Spinal cord (tissue), 9 donors: ENCODE measurements at regions not wholly inside any gene's neighbourhood (a gene's known extent, or its start where the extent isn't known, plus 50 kb on each side); places are given as distances from the start of the nearest gene placed in this dataset.
A peak's percentile ranks its signal among the peaks of the same experiment; 100 is the strongest.

Experiments used
- DNase-seq, 6 donors: peaks; one replicate each; pipeline versions ENCODE4 v3.0.0 to v3.0.0-alpha.2; 2013 to 2015; ENCODE audit warnings: low spot score in 6 of 6, low read depth in 4 of 6
- H3K27ac ChIP-seq: one replicate; pipeline ENCODE4 v1.5.1; 2013; ENCODE audit warnings: low read depth, low read length, control low read depth
- H3K27me3 ChIP-seq: one replicate; pipeline ENCODE4 v1.6.1; 2013; ENCODE audit warnings: low read length; ENCODE audit not compliant: control insufficient read depth, insufficient read depth
- H3K36me3 ChIP-seq: one replicate; pipeline ENCODE4 v1.6.1; 2013; ENCODE audit warnings: low read length; ENCODE audit not compliant: control insufficient read depth, insufficient read depth
- H3K4me1 ChIP-seq: one replicate; pipeline ENCODE4 v1.6.1; 2013; ENCODE audit warnings: low read length; ENCODE audit not compliant: control insufficient read depth, insufficient read depth
- H3K4me3 ChIP-seq: one replicate; pipeline ENCODE4 v1.5.1; 2013; ENCODE audit warnings: low read depth, low read length, control low read depth
- H3K9me3 ChIP-seq: one replicate; pipeline ENCODE4 v1.6.1; 2013; ENCODE audit warnings: low read length; ENCODE audit not compliant: control insufficient read depth, insufficient read depth
- WGBS: methylation state at CpG from one replicate; pipeline ENCODE4 v1.1.5; 2013; ENCODE audit warnings: missing lambda C conversion rate; ENCODE audit not compliant: insufficient coverage; 5-methylcytosine and 5-hydroxymethylcytosine counted together
- donor health status: healthy.

DNA sequence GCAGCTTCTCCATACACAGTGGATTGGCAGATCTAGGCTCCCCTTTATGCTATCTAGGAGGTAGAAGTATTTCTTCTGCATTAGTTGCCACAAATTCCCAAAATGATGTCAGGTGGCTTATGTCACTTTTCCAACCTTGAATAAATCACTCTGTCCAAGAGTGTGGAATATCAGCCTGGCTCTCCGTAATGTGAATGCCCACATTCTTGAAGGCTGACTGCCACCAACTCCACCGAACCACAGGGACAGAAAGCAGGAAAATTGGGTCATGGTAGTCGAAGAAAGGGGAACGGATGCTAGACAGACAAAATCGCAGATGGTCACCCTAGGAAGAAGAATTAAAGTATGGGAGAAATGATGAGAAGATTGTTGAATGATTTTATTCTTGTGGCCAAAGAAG lies 624.9 kb upstream of the CDH2 start:
- H3K9me3 ChIP-seq: no peaks in the 10 kb centered on the region
- H3K4me1 ChIP-seq: no peaks in the 10 kb centered on the region
- H3K36me3 ChIP-seq: no peaks in the 10 kb centered on the region
- no peaks in the 10 kb centered on the region for H3K27me3 ChIP-seq
- H3K4me3 ChIP-seq: no peak overlapping the region
- DNase-seq: no peak
- 100% methylated on average over 3 of the region's 5 CpGs for WGBS
- H3K27ac ChIP-seq: no peak overlapping the region

- Histone ChIP-seq H3K4me1 (no peaks in the 10 kb centered on the region), H3K9me3 (no peaks in the 10 kb centered on the region), H3K27me3 (no peaks in the 10 kb centered on the region), H3K36me3 (no peaks in the 10 kb centered on the region), H3K27ac (no peak overlapping the region), H3K4me3 (no peak overlapping the region)
- DNase-seq: no peak
- WGBS: 81% methylated on average over 3 of the region's 5 CpGs
These were observed 617.7 kb upstream of the CDH2 start for GRCh38 chr18:28794459-28795245.

GRCh38 chr18:28793901-28794300 lies 617.0 kb upstream of the CDH2 start:
- Histone ChIP-seq H3K9me3 (no peaks in the 10 kb centered on the region), H3K4me3 (no peak overlapping the region), H3K4me1 (no peaks in the 10 kb centered on the region), H3K36me3 (no peaks in the 10 kb centered on the region), H3K27ac (no peak overlapping the region), H3K27me3 (no peaks in the 10 kb centered on the region)
- WGBS: no CpG with 5 or more reads among the region's 1 CpG
- DNase-seq: peak in 1 of 6 donors; percentile 16

DNA sequence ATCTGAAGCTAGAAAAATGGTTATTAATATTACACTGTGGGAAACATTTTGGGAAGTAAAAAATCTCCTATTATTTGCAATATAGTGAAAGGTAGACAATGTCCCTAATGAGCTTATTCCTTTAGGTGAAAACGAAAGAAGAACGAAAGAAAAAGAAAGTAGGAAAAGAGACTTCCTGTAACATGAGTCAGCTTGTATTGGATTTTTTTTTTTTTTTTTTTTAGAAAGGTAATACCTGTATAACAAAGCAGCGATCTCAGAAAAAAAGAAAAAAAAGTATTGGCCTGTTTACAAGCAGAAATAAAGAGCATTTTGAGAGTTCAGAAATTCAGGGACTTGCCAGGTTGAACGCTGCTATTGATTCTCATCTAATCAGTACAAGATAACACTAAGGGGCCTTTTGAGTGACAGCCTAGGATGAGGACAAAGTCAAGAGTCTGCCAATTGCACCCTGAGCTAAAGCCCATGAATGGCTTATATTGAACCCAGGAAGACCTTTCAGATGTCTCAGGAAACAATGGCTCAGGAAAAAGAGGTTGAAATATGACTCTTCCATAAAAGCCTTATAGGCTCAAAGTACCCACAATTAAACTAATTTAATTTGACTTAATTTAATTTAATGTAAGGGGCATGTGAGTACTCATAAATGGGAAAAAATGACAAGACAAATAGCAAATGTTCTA lies 615.6 kb upstream of the CDH2 start:
- no peaks in the 10 kb centered on the region for H3K4me1 ChIP-seq
- no peak for DNase-seq
- no peak overlapping the region for H3K27ac ChIP-seq
- H3K27me3 ChIP-seq: no peaks in the 10 kb centered on the region
- WGBS: no CpG with 5 or more reads among the region's 4 CpGs
- no peak overlapping the region for H3K4me3 ChIP-seq
- no peaks in the 10 kb centered on the region for H3K36me3 ChIP-seq
- H3K9me3 ChIP-seq: no peaks in the 10 kb centered on the region

DNA sequence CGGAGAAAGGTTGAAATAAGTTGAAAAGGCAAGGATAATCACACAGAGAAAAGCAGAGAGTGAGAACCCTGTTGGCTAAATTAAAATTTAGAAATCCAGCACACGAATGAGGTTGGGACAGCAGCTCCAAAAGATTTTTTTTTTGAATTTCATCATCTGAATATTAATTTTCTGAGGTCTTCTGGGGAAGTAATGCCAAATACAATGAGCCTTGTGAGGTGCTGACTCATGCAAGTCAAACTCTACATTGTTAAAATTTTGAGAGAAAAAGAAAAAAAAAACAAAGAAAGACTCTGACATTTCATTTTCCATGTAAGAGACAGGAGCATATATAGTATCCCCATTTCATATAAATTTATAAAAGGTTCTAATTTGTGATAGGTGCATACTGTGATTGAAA lies 614.2 kb upstream of the CDH2 start:
- H3K27me3 ChIP-seq: no peaks in the 10 kb centered on the region
- H3K36me3 ChIP-seq: no peaks in the 10 kb centered on the region
- H3K4me3 ChIP-seq: no peak overlapping the region
- H3K27ac ChIP-seq: no peak overlapping the region
- no peak for DNase-seq
- H3K9me3 ChIP-seq: no peaks in the 10 kb centered on the region
- H3K4me1 ChIP-seq: no peaks in the 10 kb centered on the region
- WGBS: 91% methylated on average over 1 of the region's 2 CpGs

DNA sequence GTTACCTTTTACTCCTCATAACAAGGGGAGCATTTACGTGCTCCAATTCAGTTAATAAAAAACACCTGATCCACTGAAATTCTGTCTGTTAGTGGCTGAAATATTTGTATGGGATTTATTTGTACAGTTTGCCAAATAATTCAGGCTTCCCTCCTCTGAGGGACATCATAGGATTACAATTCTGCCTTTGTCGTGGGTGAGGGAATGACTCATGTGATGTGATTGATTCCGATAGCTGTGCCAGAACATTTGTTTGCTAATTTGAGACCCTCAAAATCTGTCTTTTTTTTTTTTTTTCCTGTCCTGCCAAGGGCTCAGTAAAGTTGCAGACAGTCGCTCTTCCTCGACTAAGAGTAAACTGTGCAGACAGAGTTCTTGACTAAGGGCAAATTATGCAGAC lies 612.6 kb upstream of the CDH2 start:
- Histone ChIP-seq H3K27me3 (no peaks in the 10 kb centered on the region), H3K9me3 (no peaks in the 10 kb centered on the region), H3K36me3 (no peaks in the 10 kb centered on the region), H3K4me3 (no peak overlapping the region), H3K4me1 (no peaks in the 10 kb centered on the region), H3K27ac (no peak overlapping the region)
- 40% methylated on average over 1 of the region's 5 CpGs for WGBS
- peak in 2 of 6 donors; percentile 10 to 11 for DNase-seq

DNA sequence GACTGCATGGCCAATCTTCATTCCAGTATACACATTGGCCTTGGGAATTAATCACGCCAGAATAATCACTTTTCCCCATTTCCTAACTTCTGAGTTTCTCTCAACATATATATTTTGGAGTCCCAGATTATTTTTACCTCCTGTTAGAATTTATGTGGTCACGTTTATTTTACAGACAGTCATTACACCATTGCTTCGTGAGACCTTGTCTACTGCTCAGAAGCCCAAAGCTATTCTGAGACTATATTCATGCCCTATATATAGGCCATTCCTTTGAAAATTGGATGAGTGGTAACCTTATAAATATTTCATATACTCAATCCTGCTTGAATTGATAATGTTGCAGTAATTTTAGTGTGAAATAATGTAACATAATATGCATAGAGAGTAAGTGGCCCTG lies 610.0 kb upstream of the CDH2 start:
- Histone ChIP-seq H3K4me1 (no peaks in the 10 kb centered on the region), H3K36me3 (no peaks in the 10 kb centered on the region), H3K9me3 (no peaks in the 10 kb centered on the region), H3K27me3 (no peaks in the 10 kb centered on the region), H3K27ac (no peak overlapping the region), H3K4me3 (no peak overlapping the region)
- DNase-seq: no peak
- no CpG with 5 or more reads among the region's 3 CpGs for WGBS

GRCh38 chr18:28781616-28782362 lies 604.9 kb upstream of the CDH2 start:
- Histone ChIP-seq H3K4me3 (no peak overlapping the region), H3K9me3 (no peaks in the 10 kb centered on the region), H3K27me3 (no peaks in the 10 kb centered on the region), H3K27ac (no peak overlapping the region), H3K36me3 (no peaks in the 10 kb centered on the region), H3K4me1 (no peaks in the 10 kb centered on the region)
- 100% methylated on average over 1 of the region's 4 CpGs for whole genome bisulfite sequencing
- no peak for DNase-seq

- no peak overlapping the region for H3K4me3 ChIP-seq
- H3K27me3 ChIP-seq: no peaks in the 10 kb centered on the region
- no peak for DNase-seq
- no peaks in the 10 kb centered on the region for H3K4me1 ChIP-seq
- H3K27ac ChIP-seq: no peak overlapping the region
- 93% methylated on average over 11 of the region's 14 CpGs for WGBS
- H3K9me3 ChIP-seq: no peaks in the 10 kb centered on the region
- no peaks in the 10 kb centered on the region for H3K36me3 ChIP-seq
These were observed 601.8 kb upstream of the CDH2 start for GRCh38 chr18:28778706-28779105.
